ENCODE measurements at regions not wholly inside any gene's neighbourhood (a gene's known extent, or its start where the extent isn't known, plus 50 kb on each side); places are given as distances from the start of the nearest gene placed in this dataset.

- no peak overlapping the region for H3K4me2 ChIP-seq (ENCODE audit: low read length)
- H3K36me3 ChIP-seq (ENCODE audit: control insufficient read depth in 1 of 2, insufficient read depth in 2 of 2, low read length in 2 of 2): no peaks in the 10 kb centered on the region
- H3K79me2 ChIP-seq (ENCODE audit: control insufficient read depth, insufficient read depth, low read length, poor library complexity): no peaks in the 10 kb centered on the region
- peaks cover 0 to 13% of the 10 kb centered on the region in 2 experiments for H3K4me1 ChIP-seq (ENCODE audit: control insufficient read depth in 1 of 2, insufficient read depth in 2 of 2, low read length in 2 of 2)
- H3K14ac ChIP-seq (ENCODE audit: low read length): no peak overlapping the region
- no peak overlapping the region for H2BK5ac ChIP-seq (ENCODE audit: low read depth, low read length, poor library complexity)
- no peak overlapping the region for H3K9ac ChIP-seq (ENCODE audit: low read length)
- H3K4ac ChIP-seq (ENCODE audit: low read depth, low read length): no peak overlapping the region
- no peak overlapping the region for H3K18ac ChIP-seq (ENCODE audit: low read length)
- no peak for DNase-seq
- no CpG with 5 or more reads among the region's 3 CpGs for WGBS (ENCODE audit: extremely low coverage, insufficient coverage, insufficient read length)
- H4K8ac ChIP-seq (ENCODE audit: low read depth, low read length): no peak overlapping the region
- no peak overlapping the region for H2AK5ac ChIP-seq (ENCODE audit: low read length)
- no peak overlapping the region for H2AFZ ChIP-seq (ENCODE audit: insufficient read depth, low read length, poor library complexity)
- H2BK12ac ChIP-seq (ENCODE audit: low read length): no peak overlapping the region
- H4K12ac ChIP-seq (ENCODE audit: low read depth, low read length): no peak overlapping the region
- no peaks in the 10 kb centered on the region for H3K9me3 ChIP-seq (ENCODE audit: insufficient read depth, low read depth, low read length)
- H3K27me3 ChIP-seq (ENCODE audit: insufficient read depth, low read length): no peaks in the 10 kb centered on the region
- no peak overlapping the region for H3K23ac ChIP-seq (ENCODE audit: low read length)
- no peak overlapping the region for H3K4me3 ChIP-seq (ENCODE audit: low read depth, low read length)
- no peak overlapping the region for H2BK120ac ChIP-seq (ENCODE audit: insufficient read depth, low read length, poor library complexity)
- no peaks in the 10 kb centered on the region for H3K79me1 ChIP-seq (ENCODE audit: low read length)
- no peak overlapping the region for H4K91ac ChIP-seq (ENCODE audit: low read depth, low read length)
- no peak overlapping the region for H3K27ac ChIP-seq (ENCODE audit: low read depth, low read length)
Observed at GRCh38 chr3:187809612-187809991, 64.3 kb upstream of the BCL6 start.

GRCh38 chr3:187810021-187810446, 64.8 kb upstream of the BCL6 start:
- no peaks in the 10 kb centered on the region for H3K27me3 ChIP-seq (ENCODE audit: insufficient read depth, low read length)
- DNase-seq: peak; percentile 58 to 75
- H2AFZ ChIP-seq (ENCODE audit: insufficient read depth, low read length, poor library complexity): no peak overlapping the region
- H2BK5ac ChIP-seq (ENCODE audit: low read depth, low read length, poor library complexity): no peak overlapping the region
- no peak overlapping the region for H3K4me2 ChIP-seq (ENCODE audit: low read length)
- no peaks in the 10 kb centered on the region for H3K79me1 ChIP-seq (ENCODE audit: low read length)
- H4K8ac ChIP-seq (ENCODE audit: low read depth, low read length): no peak overlapping the region
- no peak overlapping the region for H2BK12ac ChIP-seq (ENCODE audit: low read length)
- H3K27ac ChIP-seq (ENCODE audit: low read depth, low read length): no peak overlapping the region
- no peak overlapping the region for H2BK120ac ChIP-seq (ENCODE audit: insufficient read depth, low read length, poor library complexity)
- H3K9ac ChIP-seq (ENCODE audit: low read length): no peak overlapping the region
- no peak overlapping the region for H3K4ac ChIP-seq (ENCODE audit: low read depth, low read length)
- H2AK5ac ChIP-seq (ENCODE audit: low read length): no peak overlapping the region
- H3K4me1 ChIP-seq (ENCODE audit: control insufficient read depth in 1 of 2, insufficient read depth in 2 of 2, low read length in 2 of 2): peaks cover 0 to 13% of the 10 kb centered on the region in 2 experiments
- no peak overlapping the region for H3K18ac ChIP-seq (ENCODE audit: low read length)
- no peak overlapping the region for H4K12ac ChIP-seq (ENCODE audit: low read depth, low read length)
- H3K14ac ChIP-seq (ENCODE audit: low read length): no peak overlapping the region
- H3K9me3 ChIP-seq (ENCODE audit: insufficient read depth, low read depth, low read length): no peaks in the 10 kb centered on the region
- no CpG with 5 or more reads among the region's 3 CpGs for WGBS (ENCODE audit: extremely low coverage, insufficient coverage, insufficient read length)
- H3K23ac ChIP-seq (ENCODE audit: low read length): no peak overlapping the region
- no peak overlapping the region for H4K91ac ChIP-seq (ENCODE audit: low read depth, low read length)
- no peaks in the 10 kb centered on the region for H3K36me3 ChIP-seq (ENCODE audit: control insufficient read depth in 1 of 2, insufficient read depth in 2 of 2, low read length in 2 of 2)
- no peak overlapping the region for H3K4me3 ChIP-seq (ENCODE audit: low read depth, low read length)
- no peaks in the 10 kb centered on the region for H3K79me2 ChIP-seq (ENCODE audit: control insufficient read depth, insufficient read depth, low read length, poor library complexity)

DNA sequence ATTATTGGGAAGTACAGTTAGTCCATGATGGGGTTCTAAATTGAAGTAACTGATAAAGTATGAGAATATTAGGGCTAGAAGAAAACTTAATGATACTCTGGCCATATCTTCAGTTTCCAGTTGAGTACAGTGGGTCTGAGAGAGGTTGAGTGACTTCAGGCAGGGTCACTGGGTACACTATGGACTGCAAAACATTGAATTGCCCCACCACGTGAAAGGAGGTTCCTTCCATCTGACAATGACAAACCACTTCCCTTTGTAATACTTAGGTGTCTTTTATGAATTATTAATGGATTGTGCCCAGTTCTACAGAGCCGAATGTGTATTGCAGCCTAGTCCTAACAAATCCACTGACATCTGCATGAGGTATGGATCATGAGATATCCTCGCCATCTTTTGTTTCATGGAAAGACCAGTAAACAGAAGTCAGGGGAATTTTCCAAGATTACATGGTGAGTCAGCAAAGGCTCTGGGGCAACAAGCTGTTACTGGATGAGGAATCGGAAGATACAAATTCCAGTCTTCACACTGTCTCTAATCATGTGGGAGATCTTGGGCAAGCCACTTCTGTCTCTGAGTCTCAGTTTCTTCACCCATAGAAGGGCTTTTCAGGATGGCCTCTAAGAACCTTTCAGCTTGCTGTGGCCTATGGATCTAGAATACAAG, 66.5 kb upstream of the BCL6 start:
- no peak overlapping the region for H3K23ac ChIP-seq (ENCODE audit: low read length)
- WGBS (ENCODE audit: extremely low coverage, insufficient coverage, insufficient read length): no CpG with 5 or more reads among the region's 4 CpGs
- H3K14ac ChIP-seq (ENCODE audit: low read length): no peak overlapping the region
- H4K8ac ChIP-seq (ENCODE audit: low read depth, low read length): no peak overlapping the region
- H3K9me3 ChIP-seq (ENCODE audit: insufficient read depth, low read depth, low read length): no peaks in the 10 kb centered on the region
- H3K4me3 ChIP-seq (ENCODE audit: low read depth, low read length): no peak overlapping the region
- H2BK5ac ChIP-seq (ENCODE audit: low read depth, low read length, poor library complexity): peak overlapping the region; percentile 14
- peak; percentile 68 to 86 for DNase-seq
- no peak overlapping the region for H3K9ac ChIP-seq (ENCODE audit: low read length)
- no peaks in the 10 kb centered on the region for H3K36me3 ChIP-seq (ENCODE audit: control insufficient read depth in 1 of 2, insufficient read depth in 2 of 2, low read length in 2 of 2)
- no peaks in the 10 kb centered on the region for H3K79me2 ChIP-seq (ENCODE audit: control insufficient read depth, insufficient read depth, low read length, poor library complexity)
- H2BK12ac ChIP-seq (ENCODE audit: low read length): no peak overlapping the region
- H3K27me3 ChIP-seq (ENCODE audit: insufficient read depth, low read length): no peaks in the 10 kb centered on the region
- no peak overlapping the region for H3K4me2 ChIP-seq (ENCODE audit: low read length)
- peaks cover 0 to 13% of the 10 kb centered on the region in 2 experiments for H3K4me1 ChIP-seq (ENCODE audit: control insufficient read depth in 1 of 2, insufficient read depth in 2 of 2, low read length in 2 of 2)
- no peaks in the 10 kb centered on the region for H3K79me1 ChIP-seq (ENCODE audit: low read length)
- H3K4ac ChIP-seq (ENCODE audit: low read depth, low read length): no peak overlapping the region
- no peak overlapping the region for H2BK120ac ChIP-seq (ENCODE audit: insufficient read depth, low read length, poor library complexity)
- no peak overlapping the region for H4K12ac ChIP-seq (ENCODE audit: low read depth, low read length)
- H2AFZ ChIP-seq (ENCODE audit: insufficient read depth, low read length, poor library complexity): no peak overlapping the region
- no peak overlapping the region for H3K27ac ChIP-seq (ENCODE audit: low read depth, low read length)
- H3K18ac ChIP-seq (ENCODE audit: low read length): no peak overlapping the region
- peak overlapping the region; percentile 21 for H2AK5ac ChIP-seq (ENCODE audit: low read length)
- H4K91ac ChIP-seq (ENCODE audit: low read depth, low read length): no peak overlapping the region

DNA sequence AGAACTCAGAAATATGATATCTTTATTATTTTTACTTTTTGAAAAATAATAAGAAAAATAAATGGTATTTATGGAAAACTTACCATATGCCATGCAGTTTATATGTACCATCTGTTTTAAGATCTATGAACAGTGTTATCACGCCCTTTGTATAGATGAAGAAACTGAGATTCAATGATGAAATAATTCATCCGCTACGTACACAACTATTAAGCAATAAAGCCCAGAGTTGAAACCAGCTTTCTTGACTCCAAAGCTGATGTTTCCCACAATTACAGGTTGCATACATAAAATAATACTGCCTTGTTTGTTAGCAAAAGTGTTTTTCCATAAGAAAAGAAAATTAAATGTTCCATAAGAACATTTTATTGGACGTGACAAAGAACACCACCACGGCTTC, 67.2 kb upstream of the BCL6 start:
- Histone ChIP-seq H3K27me3 (ENCODE audit: insufficient read depth, low read length) (no peaks in the 10 kb centered on the region), H2BK120ac (ENCODE audit: insufficient read depth, low read length, poor library complexity) (no peak overlapping the region), H4K91ac (ENCODE audit: low read depth, low read length) (no peak overlapping the region), H4K8ac (ENCODE audit: low read depth, low read length) (no peak overlapping the region), H3K79me1 (ENCODE audit: low read length) (no peaks in the 10 kb centered on the region), H3K27ac (ENCODE audit: low read depth, low read length) (no peak overlapping the region), H3K9me3 (ENCODE audit: insufficient read depth, low read depth, low read length) (no peaks in the 10 kb centered on the region), H3K14ac (ENCODE audit: low read length) (no peak overlapping the region), H3K23ac (ENCODE audit: low read length) (no peak overlapping the region), H3K9ac (ENCODE audit: low read length) (no peak overlapping the region), H3K79me2 (ENCODE audit: control insufficient read depth, insufficient read depth, low read length, poor library complexity) (no peaks in the 10 kb centered on the region), H3K18ac (ENCODE audit: low read length) (no peak overlapping the region), H2BK12ac (ENCODE audit: low read length) (no peak overlapping the region), H3K4me3 (ENCODE audit: low read depth, low read length) (no peak overlapping the region), H2AFZ (ENCODE audit: insufficient read depth, low read length, poor library complexity) (no peak overlapping the region), H4K12ac (ENCODE audit: low read depth, low read length) (no peak overlapping the region), H2AK5ac (ENCODE audit: low read length) (no peak overlapping the region), H3K4ac (ENCODE audit: low read depth, low read length) (no peak overlapping the region), H2BK5ac (ENCODE audit: low read depth, low read length, poor library complexity) (no peak overlapping the region), H3K4me1 (ENCODE audit: control insufficient read depth in 1 of 2, insufficient read depth in 2 of 2, low read length in 2 of 2) (peaks cover 0 to 13% of the 10 kb centered on the region in 2 experiments), H3K36me3 (ENCODE audit: control insufficient read depth in 1 of 2, insufficient read depth in 2 of 2, low read length in 2 of 2) (no peaks in the 10 kb centered on the region), H3K4me2 (ENCODE audit: low read length) (no peak overlapping the region)
- DNase-seq: no peak
- WGBS (ENCODE audit: extremely low coverage, insufficient coverage, insufficient read length): no CpG with 5 or more reads among the region's 5 CpGs
